Lower leg skin (tissue), 4 donors: ENCODE measurements at regions not wholly inside any gene's neighbourhood (a gene's known extent, or its start where the extent isn't known, plus 50 kb on each side); places are given as distances from the start of the nearest gene placed in this dataset.

Source experiments
- DNase-seq, 2 donors: peaks; one replicate each; pipeline ENCODE4 v3.0.0-alpha.2; 2019; ENCODE audit warnings: low spot score in 2 of 2
- H3K4me3 ChIP-seq: fragments of 200-600 bp; sonication (generic); 2 replicates; pipeline ENCODE4 v1.5.1; 2017; ENCODE audit warnings: mild to moderate bottlenecking, low read depth; ENCODE audit not compliant: poor library complexity, severe bottlenecking
- POLR2A ChIP-seq, 2 donors: fragments of 450-650 bp; IDR thresholded peaks; one replicate each; pipeline ENCODE4 v1.6.1; 2016 to 2017; ENCODE audit warnings: antibody characterized with exemption in 2 of 2, mild to moderate bottlenecking in 1 of 2, moderate library complexity in 1 of 2
- WGBS, 2 donors: methylation state at CpG; one replicate each; pipeline ENCODE4 v1.1.5; 2018; 5-methylcytosine and 5-hydroxymethylcytosine counted together
- intact Hi-C: fragments of 100-400 bp; cut with DNase I; formaldehyde crosslinking; loops from one replicate; pipeline ENCODE4 v1.15.0; 2023; ENCODE audit warnings: low total_unique reads
- TF ChIP-seq, protein P1 (sequence below), 3 donors: fragments of 450-650 bp; IDR thresholded peaks; one replicate each; pipeline ENCODE4 v1.5.1; 2016; ENCODE audit warnings: antibody characterized with exemption in 3 of 3, mild to moderate bottlenecking in 3 of 3, moderate library complexity in 2 of 3

DNA sequence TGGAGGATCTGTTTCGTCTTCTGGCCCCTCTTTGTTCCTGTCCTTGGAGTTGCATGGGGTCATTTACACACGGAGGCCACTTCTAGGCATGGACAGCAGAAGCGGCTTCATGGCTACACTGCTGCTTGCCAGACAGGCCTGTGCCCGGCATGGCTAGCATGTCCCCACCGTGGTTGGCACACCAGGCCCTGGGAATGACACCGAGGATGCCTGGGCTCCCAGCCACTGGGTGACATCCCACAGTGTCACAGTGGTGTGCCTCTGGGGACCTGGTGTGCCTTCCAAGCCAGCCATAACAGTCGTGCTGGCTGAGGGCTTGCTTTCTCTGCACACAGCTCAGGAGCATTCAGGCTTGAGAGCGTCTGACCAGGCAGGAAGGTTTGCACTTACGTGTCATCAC lies 910.1 kb downstream of the TBC1D22A start:
- DNase-seq, result peak in 1 of 2 donors; percentile 74
- no peak overlapping the region for H3K4me3 ChIP-seq
- 91 to 96% methylated on average over 9 of the region's 9 CpGs for WGBS, 2 donors
- TF ChIP-seq, protein P1, sequence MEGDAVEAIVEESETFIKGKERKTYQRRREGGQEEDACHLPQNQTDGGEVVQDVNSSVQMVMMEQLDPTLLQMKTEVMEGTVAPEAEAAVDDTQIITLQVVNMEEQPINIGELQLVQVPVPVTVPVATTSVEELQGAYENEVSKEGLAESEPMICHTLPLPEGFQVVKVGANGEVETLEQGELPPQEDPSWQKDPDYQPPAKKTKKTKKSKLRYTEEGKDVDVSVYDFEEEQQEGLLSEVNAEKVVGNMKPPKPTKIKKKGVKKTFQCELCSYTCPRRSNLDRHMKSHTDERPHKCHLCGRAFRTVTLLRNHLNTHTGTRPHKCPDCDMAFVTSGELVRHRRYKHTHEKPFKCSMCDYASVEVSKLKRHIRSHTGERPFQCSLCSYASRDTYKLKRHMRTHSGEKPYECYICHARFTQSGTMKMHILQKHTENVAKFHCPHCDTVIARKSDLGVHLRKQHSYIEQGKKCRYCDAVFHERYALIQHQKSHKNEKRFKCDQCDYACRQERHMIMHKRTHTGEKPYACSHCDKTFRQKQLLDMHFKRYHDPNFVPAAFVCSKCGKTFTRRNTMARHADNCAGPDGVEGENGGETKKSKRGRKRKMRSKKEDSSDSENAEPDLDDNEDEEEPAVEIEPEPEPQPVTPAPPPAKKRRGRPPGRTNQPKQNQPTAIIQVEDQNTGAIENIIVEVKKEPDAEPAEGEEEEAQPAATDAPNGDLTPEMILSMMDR (IDR thresholded peaks at IDR 0.05), result no peak
- TF ChIP-seq POLR2A (IDR thresholded peaks at IDR 0.05), result no peak
- intact Hi-C loops, result loop anchor here (10.0 kb wide), 1 partner anchor 132 kb away; no protein-coding TSS in a partner anchor

DNA sequence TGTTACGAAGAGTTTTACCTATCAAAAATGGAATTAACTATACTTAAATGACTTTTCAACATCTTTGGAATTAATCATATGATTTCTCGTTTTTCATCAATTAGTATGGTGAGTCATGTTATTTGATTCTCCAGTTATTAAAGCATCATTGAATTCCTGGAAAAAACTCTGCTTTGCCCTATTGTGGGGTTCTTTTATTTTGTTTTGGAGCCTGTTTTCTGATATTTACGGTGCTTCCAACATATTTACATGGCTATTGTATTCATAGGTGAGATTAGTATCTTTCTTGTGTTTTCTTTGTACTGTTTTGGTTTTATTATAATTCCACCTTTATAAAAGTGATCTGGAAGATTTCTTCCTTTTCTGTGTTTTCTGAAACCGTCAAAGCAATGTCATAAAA lies 902.7 kb downstream of the TBC1D22A start:
- WGBS, 2 donors, result 71 to 80% methylated on average over 4 of the region's 4 CpGs
- DNase-seq, result no peak
- intact Hi-C loops, result no loop called here
- TF ChIP-seq POLR2A (IDR thresholded peaks at IDR 0.05), result no peak
- TF ChIP-seq, protein P1 (IDR thresholded peaks at IDR 0.05), result no peak
- H3K4me3 ChIP-seq, result no peak overlapping the region

DNA sequence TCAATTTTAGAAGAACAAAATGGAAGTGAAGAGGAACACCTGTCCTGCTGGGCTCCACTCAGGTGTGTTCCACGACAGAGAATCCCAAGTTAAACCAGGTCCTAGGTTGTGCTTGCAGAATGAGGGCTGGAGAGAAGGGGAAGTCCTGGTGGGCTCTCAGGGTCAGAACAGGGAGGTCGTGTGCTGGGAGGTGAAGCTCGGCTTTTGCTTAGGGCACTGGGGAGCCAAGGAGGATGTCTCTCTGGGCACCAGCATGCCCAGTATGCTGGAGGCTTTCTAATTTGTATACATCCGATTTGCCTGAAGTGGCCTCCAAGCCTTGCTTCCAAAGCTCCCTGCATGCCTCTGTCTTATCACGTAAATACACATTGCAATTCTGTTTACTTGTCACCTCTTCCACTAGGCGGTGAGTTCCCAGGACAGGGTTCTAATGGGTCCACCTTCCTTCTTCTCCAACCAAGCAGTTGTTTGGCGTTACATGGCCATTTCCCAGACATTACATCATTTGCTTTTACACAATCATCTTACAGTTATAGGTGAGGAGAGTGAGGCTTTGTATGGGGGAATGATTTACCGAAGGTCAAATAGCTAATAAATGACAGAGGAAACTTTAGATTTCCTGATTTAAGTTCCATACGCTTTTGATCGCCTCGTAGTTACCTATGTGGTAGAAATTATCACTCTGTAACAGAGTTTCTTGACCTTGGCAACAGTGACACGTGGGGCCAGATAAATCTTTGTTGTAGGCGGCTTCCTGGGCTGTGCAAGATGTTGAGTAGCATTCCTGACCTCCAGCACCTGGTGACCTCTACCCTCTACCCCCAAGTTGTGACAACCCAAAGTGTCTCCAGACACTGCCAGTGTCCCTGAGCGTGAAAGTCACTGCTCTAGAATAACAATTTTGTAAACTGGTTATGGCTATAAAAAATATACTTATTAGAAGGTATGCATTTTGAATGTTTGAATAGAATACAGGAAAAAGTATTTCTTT lies 901.5 kb downstream of the TBC1D22A start:
- TF ChIP-seq POLR2A (IDR thresholded peaks at IDR 0.05), result no peak
- TF ChIP-seq, protein P1 (IDR thresholded peaks at IDR 0.05), result no peak
- 80 to 82% methylated on average over 14 of the region's 14 CpGs for WGBS, 2 donors
- H3K4me3 ChIP-seq, result no peak overlapping the region
- peak in 1 of 2 donors; percentile 46 for DNase-seq
- intact Hi-C loops, result no loop called here

DNA sequence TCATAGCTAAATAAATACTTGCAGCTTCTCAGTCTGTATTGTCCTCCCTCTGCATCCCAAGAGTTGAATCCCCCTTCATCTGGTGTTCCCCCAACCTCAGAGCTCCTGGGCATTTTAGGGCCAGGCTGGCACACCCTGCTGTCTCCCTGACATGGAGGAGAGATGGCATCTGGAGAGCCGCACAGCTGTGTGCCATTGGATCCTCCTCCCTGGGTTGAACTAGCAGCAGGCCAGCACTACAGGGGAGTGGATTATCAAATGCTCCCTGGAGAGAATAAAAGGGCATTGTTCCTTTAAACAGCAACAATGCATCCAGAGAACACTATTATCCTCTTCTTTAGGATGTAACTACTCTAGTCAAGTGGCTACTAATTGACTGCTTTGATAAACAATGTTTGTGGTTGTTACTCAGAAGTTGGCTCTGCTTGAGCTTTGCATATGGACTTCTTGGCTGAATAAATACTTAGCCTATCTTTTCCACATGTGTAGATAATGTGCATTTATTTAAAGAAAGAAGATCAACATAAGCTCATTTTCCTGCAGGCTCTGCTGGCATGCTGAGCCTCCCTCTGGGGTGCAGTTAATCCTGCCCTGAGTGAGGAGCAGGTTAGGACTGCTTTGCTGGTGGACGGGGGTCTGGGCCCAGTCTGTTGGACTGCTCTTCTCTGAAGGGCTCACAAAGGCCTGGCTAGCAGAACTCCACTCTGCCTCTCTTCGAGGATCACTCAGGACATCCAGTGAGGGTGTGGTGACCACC lies 897.2 kb downstream of the TBC1D22A start:
- H3K4me3 ChIP-seq, result no peak overlapping the region
- TF ChIP-seq POLR2A (IDR thresholded peaks at IDR 0.05), result no peak
- TF ChIP-seq, protein P1 (IDR thresholded peaks at IDR 0.05), result no peak
- WGBS, 2 donors, result 32 to 56% methylated on average over 3 of the region's 3 CpGs
- DNase-seq, result no peak
- intact Hi-C loops, result no loop called here

DNA sequence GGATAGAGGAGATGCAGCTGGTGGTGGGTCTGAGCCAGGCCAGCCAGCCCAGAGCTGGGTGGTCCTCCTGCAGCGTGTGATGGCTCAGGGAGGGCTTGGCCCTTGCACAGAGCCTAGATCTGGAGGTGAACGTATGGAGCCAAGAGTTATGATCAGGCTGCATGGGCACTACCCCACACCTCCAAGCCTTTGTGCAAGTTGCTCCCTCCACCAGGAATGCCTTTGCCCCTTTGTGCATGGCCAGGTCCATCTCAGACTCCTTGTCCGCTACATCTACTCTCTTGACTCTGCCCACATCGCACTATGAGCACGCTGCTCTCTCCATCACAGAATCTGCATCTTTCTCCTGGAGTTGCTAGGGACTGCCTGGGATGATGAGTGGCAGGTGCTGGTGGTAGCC lies 895.7 kb downstream of the TBC1D22A start:
- no peak overlapping the region for H3K4me3 ChIP-seq
- 90 to 91% methylated on average over 5 of the region's 5 CpGs for WGBS, 2 donors
- TF ChIP-seq, protein P1 (IDR thresholded peaks at IDR 0.05), result no peak
- no peak for TF ChIP-seq POLR2A (IDR thresholded peaks at IDR 0.05)
- intact Hi-C loops, result no loop called here
- no peak for DNase-seq
